ENCODE measurements at regions not wholly inside any gene's neighbourhood (a gene's known extent, or its start where the extent isn't known, plus 50 kb on each side); places are given as distances from the start of the nearest gene placed in this dataset.

- TF ChIP-seq CTCF (IDR thresholded peaks at IDR 0.05; ENCODE audit: low read length) = no peak
- no peak for TF ChIP-seq EZH2 (IDR thresholded peaks at IDR 0.05; ENCODE audit: borderline replicate concordance, low read length)
Observed at GRCh38 chr1:193433599-193433998, 247.2 kb upstream of the B3GALT2 start.
